Small intestine (tissue), 7 donors: ENCODE measurements at regions not wholly inside any gene's neighbourhood (a gene's known extent, or its start where the extent isn't known, plus 50 kb on each side); places are given as distances from the start of the nearest gene placed in this dataset.
A peak's percentile ranks its signal among the peaks of the same experiment; 100 is the strongest.
"Not testable (repeated sequence)": the region's sequence is repeated elsewhere in the genome, so short reads cannot be mapped to it uniquely, and the experiment has no call there.

ENCODE experiments used
- DNase-seq, 2 donors: peaks; one replicate each; pipeline versions ENCODE4 v3.0.0 to v3.0.0-alpha.2; 2013
- FAIRE-seq: peaks from 2 replicates; lab custom pipeline; 2012; peaks lifted over from hg19 to GRCh38; lab: Jason Lieb, UNC
- H3K27ac ChIP-seq, 3 donors: one replicate each; pipeline ENCODE4 v1.5.1; 2013; ENCODE audit warnings: low read length in 2 of 3, mild to moderate bottlenecking in 2 of 3, control low read depth in 1 of 3, inconsistent platforms in 1 of 3, low read depth in 1 of 3, moderate library complexity in 1 of 3
- H3K27me3 ChIP-seq, 3 donors: one replicate each; pipeline ENCODE4 v1.6.1; 2013; ENCODE audit warnings: low read length in 3 of 3, inconsistent platforms in 1 of 3; ENCODE audit not compliant: control insufficient read depth in 3 of 3, insufficient read depth in 3 of 3
- H3K36me3 ChIP-seq, 3 donors: one replicate each; pipeline ENCODE4 v1.6.1; 2013; ENCODE audit warnings: low read length in 3 of 3, inconsistent platforms in 1 of 3, low read depth in 1 of 3, mild to moderate bottlenecking in 1 of 3, moderate library complexity in 1 of 3; ENCODE audit not compliant: control insufficient read depth in 3 of 3, insufficient read depth in 2 of 3
- H3K4me1 ChIP-seq, 3 donors: one replicate each; pipeline ENCODE4 v1.6.1; 2013; ENCODE audit warnings: low read length in 2 of 3, inconsistent platforms in 1 of 3, low read depth in 1 of 3, mild to moderate bottlenecking in 1 of 3, moderate library complexity in 1 of 3; ENCODE audit not compliant: control insufficient read depth in 3 of 3, insufficient read depth in 2 of 3
- H3K4me3 ChIP-seq, 3 donors: one replicate each; pipeline ENCODE4 v1.5.1; 2013; ENCODE audit warnings: low read length in 3 of 3, control low read depth in 1 of 3, inconsistent platforms in 1 of 3, low read depth in 1 of 3, mild to moderate bottlenecking in 1 of 3, moderate library complexity in 1 of 3
- H3K9me3 ChIP-seq, 2 donors: one replicate each; pipeline ENCODE4 v1.6.1; 2013; ENCODE audit warnings: low read depth in 1 of 2, low read length in 1 of 2; ENCODE audit not compliant: control insufficient read depth in 2 of 2, insufficient read depth in 1 of 2
- WGBS, 3 donors: extraction: QIAGEN DNeasy Blood & Tissue Kit; methylation state at CpG; one replicate each; pipeline ENCODE4 v1.1.7; 2013; 5-methylcytosine and 5-hydroxymethylcytosine counted together
- donor health status: healthy with polysubstance abuse.
- donor health status: control.
- donor health status: control.
- donor health status: Bipolar disorder and iron deficiency.
- donor health status: healthy.

DNA sequence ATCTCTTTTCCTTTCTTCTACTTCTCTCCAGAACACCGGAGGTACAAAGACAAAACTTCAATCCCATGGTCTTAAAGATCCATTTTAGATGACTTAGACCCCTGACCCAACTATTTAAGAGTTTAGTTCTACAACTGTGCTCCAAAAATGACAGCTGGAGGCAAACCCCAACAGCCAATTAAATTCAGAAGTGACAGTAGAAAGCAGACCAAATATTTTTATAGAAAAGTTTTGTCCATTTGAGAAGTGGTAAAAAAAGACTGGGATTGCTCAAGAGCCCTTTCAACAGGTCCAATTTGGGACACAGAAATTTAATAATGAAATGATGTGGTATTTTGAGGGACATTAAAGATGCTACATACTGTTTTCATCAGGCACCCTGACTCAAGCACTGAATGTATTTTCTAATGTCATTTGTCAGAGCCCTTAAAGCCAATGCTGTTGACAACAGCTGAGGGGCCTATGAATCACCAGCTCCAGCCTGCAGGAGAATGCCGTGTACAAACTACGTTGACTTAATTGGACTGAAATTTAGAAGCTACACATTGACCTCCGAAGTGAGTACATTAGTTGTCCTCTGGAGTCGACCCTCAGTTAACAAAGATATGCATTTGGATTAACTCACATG lies 147.5 kb upstream of the PIK3R1 start:
- Histone ChIP-seq H3K36me3 (no peaks in the 10 kb centered on the region), H3K27ac (no peak overlapping the region), H3K4me1 (no peaks in the 10 kb centered on the region), H3K27me3 (no peaks in the 10 kb centered on the region), H3K9me3 (peaks cover 0 to 2% of the 10 kb centered on the region in 2 donors), H3K4me3 (no peak overlapping the region)
- DNase-seq (no peak), FAIRE-seq (no peak)
- WGBS, 3 donors: 89 to 94% (median 94%) methylated on average over 5 of the region's 5 CpGs

DNA sequence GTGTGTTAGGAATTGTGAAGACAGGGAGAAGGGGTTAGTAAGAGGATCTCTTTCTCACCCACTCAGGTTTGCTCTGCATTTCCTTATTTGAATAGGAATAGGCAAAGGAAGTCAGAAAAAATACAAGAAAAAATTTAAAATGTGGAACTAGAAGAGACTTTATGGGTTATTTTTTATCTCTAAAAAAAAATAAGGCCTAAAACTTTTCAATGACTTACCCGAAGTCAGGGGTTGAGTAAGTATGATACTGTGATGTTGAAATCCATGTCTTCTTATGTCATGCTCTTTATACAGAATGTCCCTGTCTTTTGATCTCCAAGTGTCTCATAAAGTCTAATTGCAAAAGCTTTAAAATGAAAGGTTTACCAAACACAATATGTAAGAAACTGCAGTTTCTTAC lies 148.3 kb upstream of the PIK3R1 start:
- no peak for FAIRE-seq
- no peak overlapping the region for H3K4me3 ChIP-seq
- H3K36me3 ChIP-seq: no peaks in the 10 kb centered on the region
- peaks cover 0 to 2% of the 10 kb centered on the region in 2 donors for H3K9me3 ChIP-seq
- no peaks in the 10 kb centered on the region for H3K4me1 ChIP-seq
- no peak for DNase-seq
- WGBS, 3 donors: 50 to 82% (median 62%) methylated on average over 1 of the region's 1 CpG
- no peak overlapping the region for H3K27ac ChIP-seq
- no peaks in the 10 kb centered on the region for H3K27me3 ChIP-seq

DNA sequence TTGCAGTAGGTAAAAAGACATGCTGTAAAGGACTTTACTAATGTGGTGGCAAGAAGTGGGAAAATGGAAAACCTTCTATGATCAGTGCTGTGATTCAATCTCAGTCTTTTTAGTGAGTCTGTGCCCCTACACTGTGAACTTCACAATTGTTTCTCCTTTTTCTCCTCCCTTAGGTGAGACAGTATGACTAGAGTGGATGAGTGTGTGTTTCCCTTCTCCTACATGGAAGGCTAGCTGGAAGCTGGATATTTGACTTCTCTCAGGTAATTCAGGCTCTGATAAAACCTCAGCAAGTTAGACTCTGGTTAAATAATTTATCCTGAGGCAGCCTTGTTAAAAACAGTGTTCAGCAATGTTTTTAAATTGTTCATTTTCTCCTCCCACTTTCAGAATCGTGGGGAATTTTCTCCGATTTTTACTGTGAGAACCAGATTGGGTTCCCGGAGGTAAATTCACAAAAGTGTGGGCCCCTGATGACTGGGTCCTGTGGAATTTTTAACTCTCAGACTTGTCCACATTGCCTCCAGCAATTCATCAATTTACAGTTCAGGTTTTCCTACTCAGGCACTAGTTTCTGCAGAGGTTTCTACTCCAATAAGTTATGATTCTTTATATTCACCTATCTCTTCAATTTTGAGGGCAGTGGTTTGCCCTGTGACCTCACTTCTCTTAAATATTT lies 149.1 kb upstream of the PIK3R1 start:
- WGBS, 3 donors: 89 to 93% (median 92%) methylated on average over 3 of the region's 3 CpGs
- Histone ChIP-seq H3K27me3 (no peaks in the 10 kb centered on the region), H3K9me3 (peaks cover 0 to 2% of the 10 kb centered on the region in 2 donors), H3K4me1 (no peaks in the 10 kb centered on the region), H3K4me3 (no peak overlapping the region), H3K36me3 (no peaks in the 10 kb centered on the region), H3K27ac (no peak overlapping the region)
- DNase-seq: no peak
- FAIRE-seq: no peak

DNA sequence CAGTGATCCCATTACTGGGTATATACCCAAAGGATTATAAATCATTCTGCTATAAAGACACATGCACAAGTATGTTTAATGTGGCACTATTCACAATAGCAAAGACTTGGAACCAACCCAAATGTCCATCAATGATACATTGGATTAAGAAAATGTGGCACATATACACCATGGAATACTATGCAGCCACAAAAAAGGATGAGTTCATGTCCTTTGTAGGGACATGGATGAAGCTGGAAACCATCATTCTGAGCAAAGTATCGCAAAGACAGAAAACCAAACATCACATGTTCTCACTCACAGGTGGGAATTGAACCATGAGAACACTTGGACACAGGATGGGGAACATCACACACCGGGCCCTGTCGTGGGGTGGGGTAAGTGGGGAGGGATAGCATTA lies 150.2 kb upstream of the PIK3R1 start:
- not testable (repeated sequence) for H3K27me3 ChIP-seq, H3K36me3 ChIP-seq, H3K4me3 ChIP-seq, H3K27ac ChIP-seq, FAIRE-seq, DNase-seq, H3K4me1 ChIP-seq, H3K9me3 ChIP-seq
- 92 to 97% (median 97%) methylated on average over 3 of the region's 3 CpGs for WGBS, 3 donors

DNA sequence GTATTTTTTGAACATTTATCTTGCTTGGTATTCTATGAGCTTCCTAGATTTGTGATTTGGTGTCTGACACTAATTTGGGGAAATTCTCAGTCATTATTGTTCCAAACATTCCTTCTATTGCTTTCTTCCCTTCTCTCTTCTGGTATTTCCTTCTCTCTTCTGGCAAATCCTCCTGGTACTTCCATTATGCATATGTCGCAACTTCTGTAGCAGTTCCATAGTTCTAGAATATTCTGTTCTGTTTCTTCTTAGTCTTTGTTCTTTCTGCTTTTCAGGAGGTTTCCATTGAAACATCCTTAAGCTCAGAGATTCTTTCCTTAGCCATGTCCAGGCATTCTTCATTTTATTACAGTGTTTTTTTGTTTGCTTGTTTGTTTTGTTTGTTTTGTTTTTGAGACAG lies 155.2 kb upstream of the PIK3R1 start:
- DNase-seq (no peak), FAIRE-seq (no peak)
- Histone ChIP-seq H3K27me3 (no peaks in the 10 kb centered on the region), H3K4me1 (peaks cover 0 to 3% (median 0%) of the 10 kb centered on the region in 3 donors), H3K4me3 (no peak overlapping the region), H3K9me3 (no peaks in the 10 kb centered on the region), H3K36me3 (no peaks in the 10 kb centered on the region), H3K27ac (no peak overlapping the region)
- WGBS, 3 donors: 95 to 100% (median 100%) methylated on average over 1 of the region's 1 CpG

- H3K27ac ChIP-seq: no peak overlapping the region
- no peaks in the 10 kb centered on the region for H3K27me3 ChIP-seq
- DNase-seq (peak; percentile 39 to 54), FAIRE-seq (no peak)
- WGBS, 3 donors: 18 to 61% (median 35%) methylated on average over 4 of the region's 4 CpGs
- H3K9me3 ChIP-seq: no peaks in the 10 kb centered on the region
- H3K4me1 ChIP-seq: peaks cover 0 to 10% (median 0%) of the 10 kb centered on the region in 3 donors
- H3K4me3 ChIP-seq: no peak overlapping the region
- no peaks in the 10 kb centered on the region for H3K36me3 ChIP-seq
Observed at GRCh38 chr5:68057191-68057590, 158.4 kb upstream of the PIK3R1 start.

GRCh38 chr5:68055686-68056085 lies 159.9 kb upstream of the PIK3R1 start:
- Histone ChIP-seq H3K27me3 (no peaks in the 10 kb centered on the region), H3K27ac (no peak overlapping the region), H3K4me1 (peaks cover 0 to 10% (median 0%) of the 10 kb centered on the region in 3 donors), H3K4me3 (no peak overlapping the region), H3K9me3 (no peaks in the 10 kb centered on the region), H3K36me3 (no peaks in the 10 kb centered on the region)
- DNase-seq (no peak), FAIRE-seq (no peak)
- 96 to 100% (median 98%) methylated on average over 1 of the region's 1 CpG for WGBS, 3 donors

GRCh38 chr5:68054638-68055037 lies 160.9 kb upstream of the PIK3R1 start:
- DNase-seq: peak in 1 of 2 donors; percentile 62
- 9 to 32% (median 25%) methylated on average over 4 of the region's 4 CpGs for WGBS, 3 donors
- Histone ChIP-seq H3K27me3 (no peaks in the 10 kb centered on the region), H3K27ac (no peak overlapping the region), H3K4me1 (peaks cover 0 to 10% (median 0%) of the 10 kb centered on the region in 3 donors), H3K36me3 (no peaks in the 10 kb centered on the region), H3K4me3 (no peak overlapping the region), H3K9me3 (no peaks in the 10 kb centered on the region)
- no peak for FAIRE-seq
